ENCODE measurements at regions not wholly inside any gene's neighbourhood (a gene's known extent, or its start where the extent isn't known, plus 50 kb on each side); places are given as distances from the start of the nearest gene placed in this dataset.

DNA sequence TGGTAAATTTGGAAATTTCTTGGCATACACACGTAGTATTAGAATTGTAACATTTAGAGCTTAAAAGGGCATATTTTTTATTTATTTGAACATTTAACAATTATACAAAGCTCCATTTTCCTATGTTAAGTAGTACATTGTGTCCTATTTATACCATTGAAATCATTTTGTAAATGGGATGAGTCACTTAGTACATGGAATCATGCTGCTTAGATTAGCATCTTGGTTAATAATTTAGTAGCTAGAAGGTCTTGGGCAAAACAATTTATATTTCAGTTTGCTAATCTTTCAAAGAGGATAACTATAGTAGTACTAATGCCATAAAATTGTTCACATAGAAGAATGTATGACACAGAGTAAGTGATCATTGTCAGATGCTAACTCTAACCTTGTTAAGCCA is 450.1 kb upstream of the LUZP2 start:
- TF ChIP-seq EZH2 (IDR thresholded peaks at IDR 0.05; ENCODE audit: low read length, missing control alignments): no peak
- TF ChIP-seq, protein P1, sequence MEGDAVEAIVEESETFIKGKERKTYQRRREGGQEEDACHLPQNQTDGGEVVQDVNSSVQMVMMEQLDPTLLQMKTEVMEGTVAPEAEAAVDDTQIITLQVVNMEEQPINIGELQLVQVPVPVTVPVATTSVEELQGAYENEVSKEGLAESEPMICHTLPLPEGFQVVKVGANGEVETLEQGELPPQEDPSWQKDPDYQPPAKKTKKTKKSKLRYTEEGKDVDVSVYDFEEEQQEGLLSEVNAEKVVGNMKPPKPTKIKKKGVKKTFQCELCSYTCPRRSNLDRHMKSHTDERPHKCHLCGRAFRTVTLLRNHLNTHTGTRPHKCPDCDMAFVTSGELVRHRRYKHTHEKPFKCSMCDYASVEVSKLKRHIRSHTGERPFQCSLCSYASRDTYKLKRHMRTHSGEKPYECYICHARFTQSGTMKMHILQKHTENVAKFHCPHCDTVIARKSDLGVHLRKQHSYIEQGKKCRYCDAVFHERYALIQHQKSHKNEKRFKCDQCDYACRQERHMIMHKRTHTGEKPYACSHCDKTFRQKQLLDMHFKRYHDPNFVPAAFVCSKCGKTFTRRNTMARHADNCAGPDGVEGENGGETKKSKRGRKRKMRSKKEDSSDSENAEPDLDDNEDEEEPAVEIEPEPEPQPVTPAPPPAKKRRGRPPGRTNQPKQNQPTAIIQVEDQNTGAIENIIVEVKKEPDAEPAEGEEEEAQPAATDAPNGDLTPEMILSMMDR (conservative IDR thresholded peaks at IDR 0.05 in 1 of 2, IDR thresholded peaks at IDR 0.05 in 1 of 2; ENCODE audit: low read depth in 1 of 2, low read length in 2 of 2): no peak
- H3K4me3 ChIP-seq (replicated peaks in 1 of 4; ENCODE audit: control extremely low read depth in 1 of 4, insufficient read depth in 1 of 4, low read depth in 3 of 4, low read length in 4 of 4): no peak overlapping the region
- H3K27ac ChIP-seq (ENCODE audit: insufficient read depth, low read length): no peak overlapping the region
- no peaks in the 10 kb centered on the region for H3K36me3 ChIP-seq (ENCODE audit: control insufficient read depth, insufficient read depth, low read length)
- H4K20me1 ChIP-seq (ENCODE audit: control insufficient read depth, extremely low read depth, insufficient read depth, low read length): no peaks in the 10 kb centered on the region
- H3K4me2 ChIP-seq (ENCODE audit: extremely low read depth, insufficient read depth, low read length): no peak overlapping the region
- no peaks in the 10 kb centered on the region for H3K27me3 ChIP-seq (ENCODE audit: control insufficient read depth, insufficient read depth, low read length)
- DNase-seq (ENCODE audit: low read depth in 2 of 2): peak in 1 of 2 donors; percentile 57
- no peaks in the 10 kb centered on the region for H3K4me1 ChIP-seq (ENCODE audit: control insufficient read depth, extremely low read depth, insufficient read depth, low read length)
- no peak overlapping the region for H3K9ac ChIP-seq (ENCODE audit: insufficient read depth, low read length)
- no peak overlapping the region for H2AFZ ChIP-seq (ENCODE audit: low read length)
- no peaks in the 10 kb centered on the region for H3K9me3 ChIP-seq (ENCODE audit: control insufficient read depth, insufficient read depth, low read depth, low read length)
- no peaks in the 10 kb centered on the region for H3K79me2 ChIP-seq (ENCODE audit: control insufficient read depth, insufficient read depth, low read length)

- Histone ChIP-seq H3K4me1 (ENCODE audit: control insufficient read depth, extremely low read depth, insufficient read depth, low read length) (no peaks in the 10 kb centered on the region), H3K4me2 (ENCODE audit: extremely low read depth, insufficient read depth, low read length) (no peak overlapping the region), H3K27ac (ENCODE audit: insufficient read depth, low read length) (no peak overlapping the region), H3K4me3 (replicated peaks in 1 of 4; ENCODE audit: control extremely low read depth in 1 of 4, insufficient read depth in 1 of 4, low read depth in 3 of 4, low read length in 4 of 4) (no peak overlapping the region), H4K20me1 (ENCODE audit: control insufficient read depth, extremely low read depth, insufficient read depth, low read length) (no peaks in the 10 kb centered on the region), H3K9me3 (ENCODE audit: control insufficient read depth, insufficient read depth, low read depth, low read length) (no peaks in the 10 kb centered on the region), H2AFZ (ENCODE audit: low read length) (no peak overlapping the region), H3K9ac (ENCODE audit: insufficient read depth, low read length) (no peak overlapping the region), H3K79me2 (ENCODE audit: control insufficient read depth, insufficient read depth, low read length) (no peaks in the 10 kb centered on the region), H3K36me3 (ENCODE audit: control insufficient read depth, insufficient read depth, low read length) (no peaks in the 10 kb centered on the region), H3K27me3 (ENCODE audit: control insufficient read depth, insufficient read depth, low read length) (no peaks in the 10 kb centered on the region)
- DNase-seq (ENCODE audit: low read depth in 2 of 2): peak in 1 of 2 donors; percentile 2
- no peak for TF ChIP-seq EZH2 (IDR thresholded peaks at IDR 0.05; ENCODE audit: low read length, missing control alignments)
- TF ChIP-seq, protein P1 (conservative IDR thresholded peaks at IDR 0.05 in 1 of 2, IDR thresholded peaks at IDR 0.05 in 1 of 2; ENCODE audit: low read depth in 1 of 2, low read length in 2 of 2): no peak
Measured at GRCh38 chr11:24056051-24056450, 440.8 kb upstream of the LUZP2 start.

DNA sequence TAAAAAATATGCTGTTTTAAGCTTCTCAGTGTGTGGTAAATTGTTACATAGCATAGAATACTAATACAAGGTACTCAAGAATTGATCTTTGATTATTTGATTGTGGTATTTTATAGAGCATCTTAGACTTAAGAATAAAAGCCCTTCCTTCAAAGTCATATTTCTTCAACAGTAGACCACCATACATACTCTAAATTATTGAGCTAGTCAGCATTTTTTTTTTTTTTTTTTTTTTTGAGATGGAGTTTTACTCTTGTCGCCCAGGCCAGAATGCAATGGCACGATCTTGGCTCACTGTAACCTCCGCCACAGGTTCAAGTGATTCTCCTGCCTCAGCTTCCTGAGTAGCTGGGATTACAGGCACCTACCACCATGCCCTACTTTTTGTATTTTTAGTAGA is 436.7 kb upstream of the LUZP2 start:
- H3K79me2 ChIP-seq (ENCODE audit: control insufficient read depth, insufficient read depth, low read length): no peaks in the 10 kb centered on the region
- H3K4me3 ChIP-seq (replicated peaks in 1 of 4; ENCODE audit: control extremely low read depth in 1 of 4, insufficient read depth in 1 of 4, low read depth in 3 of 4, low read length in 4 of 4): no peak overlapping the region
- no peak overlapping the region for H3K9ac ChIP-seq (ENCODE audit: insufficient read depth, low read length)
- H3K27ac ChIP-seq (ENCODE audit: insufficient read depth, low read length): no peak overlapping the region
- no peak for DNase-seq (ENCODE audit: low read depth in 2 of 2)
- H2AFZ ChIP-seq (ENCODE audit: low read length): no peak overlapping the region
- no peaks in the 10 kb centered on the region for H4K20me1 ChIP-seq (ENCODE audit: control insufficient read depth, extremely low read depth, insufficient read depth, low read length)
- H3K4me2 ChIP-seq (ENCODE audit: extremely low read depth, insufficient read depth, low read length): no peak overlapping the region
- no peaks in the 10 kb centered on the region for H3K27me3 ChIP-seq (ENCODE audit: control insufficient read depth, insufficient read depth, low read length)
- H3K9me3 ChIP-seq (ENCODE audit: control insufficient read depth, insufficient read depth, low read depth, low read length): no peaks in the 10 kb centered on the region
- no peaks in the 10 kb centered on the region for H3K4me1 ChIP-seq (ENCODE audit: control insufficient read depth, extremely low read depth, insufficient read depth, low read length)
- TF ChIP-seq EZH2 (IDR thresholded peaks at IDR 0.05; ENCODE audit: low read length, missing control alignments): no peak
- TF ChIP-seq, protein P1 (conservative IDR thresholded peaks at IDR 0.05 in 1 of 2, IDR thresholded peaks at IDR 0.05 in 1 of 2; ENCODE audit: low read depth in 1 of 2, low read length in 2 of 2): no peak
- H3K36me3 ChIP-seq (ENCODE audit: control insufficient read depth, insufficient read depth, low read length): no peaks in the 10 kb centered on the region
